Ishikawa (cell line): ENCODE measurements at regions not wholly inside any gene's neighbourhood (a gene's known extent, or its start where the extent isn't known, plus 50 kb on each side); places are given as distances from the start of the nearest gene placed in this dataset.

Experiments used
- CEBPB ChIP-seq: IDR thresholded peaks from 2 replicates; pipeline ENCODE4 v1.6.1; 2012
- EP300 ChIP-seq: IDR thresholded peaks from 2 replicates; pipeline ENCODE4 v1.6.1; 2012; ENCODE audit warnings: borderline replicate concordance
- FOXM1 ChIP-seq: IDR thresholded peaks from 2 replicates; pipeline ENCODE4 v1.6.1; 2012; ENCODE audit warnings: low read depth, borderline replicate concordance
- RAD21 ChIP-seq: IDR thresholded peaks from 2 replicates; pipeline ENCODE4 v1.6.1; 2012; ENCODE audit warnings: low read depth
- TAF1 ChIP-seq: IDR thresholded peaks from 2 replicates; pipeline ENCODE4 v1.6.1; 2012; ENCODE audit warnings: low read depth, mild to moderate bottlenecking
- TEAD4 ChIP-seq: IDR thresholded peaks from 2 replicates; pipeline ENCODE4 v1.6.1; 2012
- YY1 ChIP-seq: IDR thresholded peaks from 2 replicates; pipeline ENCODE4 v1.6.1; 2012; ENCODE audit warnings: low read depth
- ZBTB7A ChIP-seq: IDR thresholded peaks from 2 replicates; pipeline ENCODE4 v1.6.1; 2012; ENCODE audit warnings: low read depth
- TF ChIP-seq, protein P1 (sequence below): IDR thresholded peaks from 2 replicates; pipeline ENCODE4 v1.6.1; 2012
- TF ChIP-seq, protein P2 (sequence below): IDR thresholded peaks from 2 replicates; pipeline ENCODE4 v1.6.1; 2012; ENCODE audit warnings: low read depth, mild to moderate bottlenecking
- TF ChIP-seq, protein P3 (sequence below): IDR thresholded peaks from 2 replicates; pipeline ENCODE4 v1.6.1; 2012

DNA sequence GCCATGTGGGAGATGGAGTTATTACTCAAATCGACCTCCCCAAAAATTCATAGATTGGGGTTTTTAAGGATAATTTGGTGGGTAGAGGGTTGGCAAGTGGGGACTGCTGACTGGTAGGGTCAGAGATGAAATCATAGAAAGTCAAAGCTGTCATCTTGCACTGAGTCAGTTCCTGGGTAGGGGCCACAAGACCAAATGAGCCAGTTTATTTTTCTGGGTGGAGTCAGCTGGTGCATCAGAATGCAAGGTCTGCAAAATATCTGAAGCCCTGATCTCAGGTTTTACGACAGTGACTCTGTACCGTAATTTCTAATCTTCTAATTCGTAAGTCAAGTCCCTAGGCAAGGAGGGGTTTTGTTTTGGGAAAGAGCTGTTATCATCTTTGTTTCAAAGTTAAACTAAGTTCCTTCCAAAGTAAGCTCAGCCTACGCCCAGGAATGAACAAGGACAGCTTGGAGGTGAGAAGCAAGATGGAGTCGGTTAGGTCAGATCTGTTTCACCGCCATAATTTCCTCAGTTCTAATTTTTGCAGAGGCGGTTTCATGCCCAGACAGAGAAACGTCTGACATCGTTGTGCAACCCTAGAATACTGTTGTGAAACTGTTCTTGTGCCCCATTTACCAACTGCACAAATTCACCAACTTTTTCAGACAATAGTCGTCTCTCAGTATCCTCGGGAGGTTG, 104.5 kb upstream of the SFSWAP start:
- TF ChIP-seq, protein P1, sequence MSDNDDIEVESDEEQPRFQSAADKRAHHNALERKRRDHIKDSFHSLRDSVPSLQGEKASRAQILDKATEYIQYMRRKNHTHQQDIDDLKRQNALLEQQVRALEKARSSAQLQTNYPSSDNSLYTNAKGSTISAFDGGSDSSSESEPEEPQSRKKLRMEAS = no peak
- TF ChIP-seq, protein P2, sequence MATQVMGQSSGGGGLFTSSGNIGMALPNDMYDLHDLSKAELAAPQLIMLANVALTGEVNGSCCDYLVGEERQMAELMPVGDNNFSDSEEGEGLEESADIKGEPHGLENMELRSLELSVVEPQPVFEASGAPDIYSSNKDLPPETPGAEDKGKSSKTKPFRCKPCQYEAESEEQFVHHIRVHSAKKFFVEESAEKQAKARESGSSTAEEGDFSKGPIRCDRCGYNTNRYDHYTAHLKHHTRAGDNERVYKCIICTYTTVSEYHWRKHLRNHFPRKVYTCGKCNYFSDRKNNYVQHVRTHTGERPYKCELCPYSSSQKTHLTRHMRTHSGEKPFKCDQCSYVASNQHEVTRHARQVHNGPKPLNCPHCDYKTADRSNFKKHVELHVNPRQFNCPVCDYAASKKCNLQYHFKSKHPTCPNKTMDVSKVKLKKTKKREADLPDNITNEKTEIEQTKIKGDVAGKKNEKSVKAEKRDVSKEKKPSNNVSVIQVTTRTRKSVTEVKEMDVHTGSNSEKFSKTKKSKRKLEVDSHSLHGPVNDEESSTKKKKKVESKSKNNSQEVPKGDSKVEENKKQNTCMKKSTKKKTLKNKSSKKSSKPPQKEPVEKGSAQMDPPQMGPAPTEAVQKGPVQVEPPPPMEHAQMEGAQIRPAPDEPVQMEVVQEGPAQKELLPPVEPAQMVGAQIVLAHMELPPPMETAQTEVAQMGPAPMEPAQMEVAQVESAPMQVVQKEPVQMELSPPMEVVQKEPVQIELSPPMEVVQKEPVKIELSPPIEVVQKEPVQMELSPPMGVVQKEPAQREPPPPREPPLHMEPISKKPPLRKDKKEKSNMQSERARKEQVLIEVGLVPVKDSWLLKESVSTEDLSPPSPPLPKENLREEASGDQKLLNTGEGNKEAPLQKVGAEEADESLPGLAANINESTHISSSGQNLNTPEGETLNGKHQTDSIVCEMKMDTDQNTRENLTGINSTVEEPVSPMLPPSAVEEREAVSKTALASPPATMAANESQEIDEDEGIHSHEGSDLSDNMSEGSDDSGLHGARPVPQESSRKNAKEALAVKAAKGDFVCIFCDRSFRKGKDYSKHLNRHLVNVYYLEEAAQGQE = no peak
- TF ChIP-seq EP300 (no peak), FOXM1 (no peak), RAD21 (no peak), TEAD4 (no peak), YY1 (no peak), ZBTB7A (no peak), TAF1 (no peak), CEBPB (no peak)
- TF ChIP-seq, protein P3, sequence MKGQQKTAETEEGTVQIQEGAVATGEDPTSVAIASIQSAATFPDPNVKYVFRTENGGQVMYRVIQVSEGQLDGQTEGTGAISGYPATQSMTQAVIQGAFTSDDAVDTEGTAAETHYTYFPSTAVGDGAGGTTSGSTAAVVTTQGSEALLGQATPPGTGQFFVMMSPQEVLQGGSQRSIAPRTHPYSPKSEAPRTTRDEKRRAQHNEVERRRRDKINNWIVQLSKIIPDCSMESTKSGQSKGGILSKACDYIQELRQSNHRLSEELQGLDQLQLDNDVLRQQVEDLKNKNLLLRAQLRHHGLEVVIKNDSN = no peak
